Right hindlimb (tissue), 1 donor: ENCODE measurements at regions not wholly inside any gene's neighbourhood (a gene's known extent, or its start where the extent isn't known, plus 50 kb on each side); places are given as distances from the start of the nearest gene placed in this dataset.

ENCODE experiments used
- DNase-seq: peaks from one replicate; pipeline ENCODE4 v3.0.0-alpha.2; 2018

DNA sequence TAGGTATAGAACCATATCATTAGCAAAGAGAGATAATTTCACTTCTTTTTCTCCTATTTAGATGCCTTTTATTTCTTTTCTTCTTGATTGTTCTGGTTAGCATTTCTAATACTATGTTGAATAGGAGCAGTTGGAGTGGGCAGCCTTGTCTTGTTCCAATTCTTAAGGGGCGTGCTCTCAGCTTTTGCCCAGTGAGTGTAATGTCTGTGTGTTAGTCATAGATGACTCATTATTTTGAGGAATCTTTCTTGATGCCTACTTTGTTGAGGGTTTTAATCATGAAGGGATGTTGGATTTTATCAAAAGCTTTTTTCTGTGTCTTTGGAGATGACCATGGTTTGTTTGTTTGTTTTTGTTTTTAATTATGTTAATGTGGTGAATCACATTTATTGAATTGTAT, 1453.1 kb upstream of the SLC39A10 start:
- DNase-seq: no peak

GRCh38 chr2:194182888-194183287, 1474.1 kb upstream of the SLC39A10 start:
- no peak for DNase-seq

- no peak for DNase-seq
Observed at GRCh38 chr2:194176134-194176533, 1480.9 kb upstream of the SLC39A10 start.

DNA sequence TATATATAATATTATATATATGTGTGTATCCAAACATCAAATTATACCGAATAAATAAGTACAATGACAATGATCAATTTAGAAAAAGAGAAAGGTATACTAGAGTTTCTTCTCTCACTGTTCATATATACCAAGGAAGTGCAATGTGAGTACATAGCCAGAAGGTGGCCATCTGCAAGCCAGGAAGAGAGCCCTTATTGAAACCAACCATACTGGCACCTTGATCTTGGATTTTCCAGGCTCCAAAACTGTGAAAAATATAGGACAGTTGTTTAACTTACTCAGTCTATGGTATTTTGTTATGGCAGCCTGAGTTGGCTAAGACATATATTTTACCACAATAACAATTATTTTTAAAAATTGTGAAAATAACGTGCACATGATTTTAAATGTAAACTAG, 1490.2 kb upstream of the SLC39A10 start:
- DNase-seq: no peak

GRCh38 chr2:194155431-194155830, 1501.6 kb upstream of the SLC39A10 start:
- DNase-seq: no peak

- DNase-seq: no peak
Observed at GRCh38 chr2:194151231-194151630, 1505.8 kb upstream of the SLC39A10 start.

- no peak for DNase-seq
Observed at GRCh38 chr2:194135463-194135862, 1521.6 kb upstream of the SLC39A10 start.

DNA sequence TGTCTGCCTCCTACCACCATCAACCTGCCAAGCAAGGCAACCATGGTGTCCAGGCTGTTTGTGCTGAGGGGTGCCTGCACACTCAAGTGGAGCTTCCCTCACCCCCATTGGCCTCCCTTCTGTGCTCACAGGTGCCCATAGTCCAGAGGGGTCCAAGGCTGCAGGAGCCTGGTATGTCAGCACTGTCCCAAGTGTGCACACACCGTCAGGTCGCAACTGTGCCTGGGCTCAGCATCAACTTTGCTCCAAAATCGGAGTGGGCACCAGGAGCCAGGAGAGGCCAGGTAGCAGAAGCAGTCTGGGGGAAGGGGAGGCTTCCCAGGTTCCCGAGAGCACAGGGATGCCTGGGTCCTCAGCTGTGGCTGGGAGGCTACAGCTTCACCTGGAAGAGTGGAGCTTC, 1528.2 kb upstream of the SLC39A10 start:
- no peak for DNase-seq

- DNase-seq: no peak
Observed at GRCh38 chr2:194126418-194126817, 1530.6 kb upstream of the SLC39A10 start.

DNA sequence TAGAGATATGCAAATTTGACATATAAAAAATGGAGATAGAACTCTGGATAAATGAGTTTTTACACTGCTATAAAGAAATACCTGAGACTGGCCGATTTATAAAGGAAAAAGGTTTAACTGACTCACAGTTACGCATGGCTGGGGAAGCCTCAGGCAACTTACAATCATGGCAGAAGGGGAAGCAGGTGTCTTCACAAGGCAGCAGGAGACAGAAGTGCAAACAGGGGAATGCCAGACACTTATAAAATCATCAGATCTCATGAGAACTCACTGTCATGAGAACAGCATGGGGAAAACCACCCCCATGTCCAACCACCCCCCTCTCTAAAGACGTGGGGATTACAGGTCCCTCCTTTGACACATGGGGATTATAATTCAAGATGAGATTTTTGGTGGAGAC, 1540.2 kb upstream of the SLC39A10 start:
- DNase-seq: no peak

DNA sequence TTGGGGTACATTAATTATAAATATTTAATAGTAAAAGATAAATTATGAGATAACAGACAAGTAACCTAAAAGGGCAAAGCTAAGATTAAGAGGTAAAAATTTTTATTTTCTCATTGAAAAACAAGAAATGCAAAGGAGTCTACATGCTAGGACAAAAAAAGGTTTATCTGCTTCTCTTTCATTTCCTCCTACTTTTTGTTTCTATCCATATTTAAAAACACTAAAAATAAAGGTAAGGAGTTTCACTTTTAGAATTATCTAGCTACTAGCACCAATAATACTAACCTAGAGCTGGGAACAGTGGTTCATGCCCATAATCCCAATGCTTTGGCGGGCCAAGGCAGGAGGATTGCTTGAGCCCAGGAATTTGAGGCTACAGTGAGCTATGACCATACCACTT, 1551.7 kb upstream of the SLC39A10 start:
- DNase-seq: no peak

GRCh38 chr2:194104687-194105086, 1552.3 kb upstream of the SLC39A10 start:
- DNase-seq: no peak

DNA sequence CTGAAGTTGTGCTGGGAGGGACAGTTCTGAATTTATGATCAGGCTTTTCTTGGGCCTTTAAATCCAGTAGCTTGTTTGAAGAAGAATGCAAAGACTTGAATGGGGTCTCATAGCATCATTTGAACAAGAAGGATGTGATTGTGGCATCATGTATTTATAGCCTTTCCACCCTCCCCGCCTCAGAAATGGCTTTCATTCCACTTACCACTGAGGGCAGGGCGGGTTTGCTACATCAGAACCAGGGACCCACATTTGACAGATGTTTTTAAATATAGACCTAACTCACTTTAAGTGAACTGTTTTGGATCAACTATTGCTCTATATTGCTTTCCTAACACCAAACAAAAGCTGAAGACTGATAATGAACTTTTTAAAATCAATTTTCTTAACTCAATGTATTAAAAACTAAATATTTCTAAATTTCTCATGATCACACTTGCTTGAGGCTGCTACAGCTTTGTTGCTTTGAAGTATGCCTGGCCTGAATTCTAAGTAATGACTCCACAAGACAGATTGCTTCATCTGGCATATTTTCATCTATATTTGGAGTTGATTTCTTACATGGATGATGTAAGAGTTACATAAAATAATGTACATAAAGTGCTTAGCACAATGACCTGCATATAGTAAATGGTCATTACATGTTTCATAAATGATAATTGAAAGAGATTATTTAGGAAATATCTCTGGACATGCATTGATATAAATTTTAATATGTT, 1552.9 kb upstream of the SLC39A10 start:
- no peak for DNase-seq

- DNase-seq: no peak
Observed at GRCh38 chr2:194102546-194102945, 1554.5 kb upstream of the SLC39A10 start.

GRCh38 chr2:194100201-194100600, 1556.8 kb upstream of the SLC39A10 start:
- no peak for DNase-seq

GRCh38 chr2:194096402-194096801, 1560.6 kb upstream of the SLC39A10 start:
- DNase-seq: no peak

DNA sequence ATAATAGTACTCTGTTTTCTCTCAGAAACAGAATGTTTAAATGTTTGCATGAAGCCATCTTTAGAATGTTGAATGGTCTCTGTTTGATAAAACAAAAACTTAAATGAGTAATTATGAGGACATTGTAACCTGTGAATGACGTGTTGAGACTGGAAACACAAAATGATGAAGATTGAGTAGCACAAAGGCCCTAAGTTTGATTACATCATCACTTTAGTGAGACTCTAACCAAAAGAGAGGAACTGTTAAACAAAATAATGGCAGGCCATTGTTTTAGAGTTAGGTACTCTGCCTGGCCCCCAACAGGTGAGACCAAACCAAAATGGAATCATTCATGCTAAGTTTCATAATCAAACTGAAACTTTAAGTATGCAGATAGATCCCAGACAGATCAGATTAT, 1561.7 kb upstream of the SLC39A10 start:
- DNase-seq: no peak

DNA sequence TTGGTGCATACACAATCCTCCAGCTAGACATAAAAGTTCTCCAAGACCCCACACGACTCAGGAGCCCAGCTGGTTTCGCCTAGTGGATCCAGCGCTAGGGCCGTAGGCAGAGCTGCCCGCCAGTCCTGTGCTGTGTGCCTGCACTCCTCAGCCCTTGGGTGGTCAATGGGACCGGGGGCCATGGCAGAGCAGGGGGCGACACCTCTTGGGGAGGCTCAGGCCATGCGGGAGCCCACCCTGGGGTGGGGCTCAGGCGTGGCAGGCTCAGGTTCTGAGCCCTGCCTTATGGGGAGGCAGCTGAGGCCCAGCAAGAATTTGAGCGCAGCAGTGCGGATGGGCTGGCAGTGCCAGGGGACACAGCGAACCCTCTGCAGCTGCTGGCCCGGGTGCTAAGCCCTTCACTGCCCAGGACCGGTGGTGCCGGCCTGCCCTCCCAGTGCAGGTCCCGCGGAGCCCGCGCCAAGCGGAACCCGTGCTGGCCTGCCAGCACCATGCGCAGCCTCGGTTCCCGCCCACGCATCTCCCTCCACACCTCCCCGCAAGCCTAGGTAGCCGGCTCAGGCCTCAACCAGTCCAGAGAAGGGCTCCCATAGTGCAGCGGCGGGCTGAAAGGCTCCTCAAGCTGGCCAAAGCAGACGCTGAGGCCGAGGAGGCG, 1566.6 kb upstream of the SLC39A10 start:
- DNase-seq: no peak

DNA sequence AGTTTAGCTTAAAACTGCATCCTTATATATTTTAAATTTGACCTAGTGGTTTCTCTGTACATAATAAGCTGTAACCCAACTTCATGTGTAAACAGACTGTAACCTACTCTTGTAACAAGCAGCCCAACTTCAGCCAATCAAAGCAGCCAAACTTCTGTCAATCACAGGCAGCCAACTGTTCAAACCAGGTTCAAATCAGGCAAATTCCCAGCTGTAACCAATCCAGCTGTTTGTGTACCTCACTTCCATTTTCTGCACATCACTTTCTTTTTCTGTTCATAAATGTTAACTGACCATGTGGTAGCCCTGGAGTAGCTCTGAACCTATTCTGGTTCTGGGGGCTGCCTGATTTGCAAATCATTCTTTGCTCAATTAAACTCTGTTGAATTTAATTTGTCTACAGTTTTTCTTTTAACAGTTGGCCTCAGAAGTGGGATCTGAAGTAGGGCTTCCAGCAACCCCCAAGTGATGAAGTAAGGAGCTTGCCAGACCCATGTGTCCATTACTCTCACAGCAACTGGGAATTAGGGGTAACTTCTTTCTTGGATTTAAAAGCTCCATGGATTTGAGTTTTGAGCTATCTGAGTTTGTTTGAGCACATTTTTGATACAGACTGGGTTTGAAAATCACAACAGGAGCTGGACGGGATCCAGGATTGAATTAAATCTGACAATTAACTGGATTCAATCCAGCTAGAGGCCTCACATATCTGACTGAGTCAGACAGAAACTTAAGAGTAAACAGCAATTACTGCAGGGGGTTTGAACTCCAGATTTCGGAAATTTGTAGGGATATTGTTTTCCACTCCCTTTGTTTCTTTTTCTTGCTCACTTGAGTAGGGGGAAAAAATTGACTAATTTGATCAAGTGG, 1569.7 kb upstream of the SLC39A10 start:
- DNase-seq: no peak

GRCh38 chr2:194086129-194086528, 1570.9 kb upstream of the SLC39A10 start:
- DNase-seq: no peak

DNA sequence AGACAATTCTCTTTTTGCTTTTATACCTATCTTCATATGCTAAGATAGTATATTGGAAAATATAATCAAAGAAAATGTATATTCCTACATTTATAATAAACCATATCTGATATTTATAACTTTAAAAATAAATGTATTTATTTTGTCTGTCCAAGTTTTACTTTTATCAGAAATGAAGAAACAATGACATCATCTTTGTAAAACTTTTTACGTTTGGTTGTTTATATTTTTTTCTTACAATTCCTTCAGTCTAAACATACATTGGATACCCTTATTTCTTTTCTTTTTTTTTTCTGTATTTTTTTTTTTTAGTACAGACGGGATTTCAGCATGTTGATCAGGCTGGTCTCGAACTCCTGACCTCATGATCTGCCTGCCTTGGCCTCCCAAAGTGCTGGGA, 1577.0 kb upstream of the SLC39A10 start:
- no peak for DNase-seq

- no peak for DNase-seq
Observed at GRCh38 chr2:194077366-194077765, 1579.7 kb upstream of the SLC39A10 start.

GRCh38 chr2:194062401-194062800, 1594.6 kb upstream of the SLC39A10 start:
- no peak for DNase-seq

DNA sequence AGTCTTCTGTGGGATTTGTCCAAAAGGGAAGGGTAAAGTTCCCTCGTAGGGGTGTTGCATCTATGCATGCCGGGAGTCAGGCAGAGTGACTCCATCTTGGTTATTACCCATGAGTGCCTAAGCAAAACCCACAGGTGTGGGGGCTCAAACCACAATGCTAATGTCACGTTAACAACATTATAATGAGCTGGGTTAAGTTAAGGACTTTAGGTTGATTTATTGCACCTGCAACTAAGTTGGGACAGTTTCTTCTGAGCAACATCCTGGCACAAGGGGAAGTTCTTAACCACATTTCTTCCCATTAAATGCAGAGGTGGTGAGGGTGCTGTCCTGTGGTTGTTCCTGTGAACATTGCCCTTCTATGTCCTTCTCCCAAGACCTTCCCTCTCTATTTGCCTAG, 1596.8 kb upstream of the SLC39A10 start:
- DNase-seq: no peak
